GM21619 (cell line): ENCODE measurements at regions not wholly inside any gene's neighbourhood (a gene's known extent, or its start where the extent isn't known, plus 50 kb on each side); places are given as distances from the start of the nearest gene placed in this dataset.
"Not testable (repeated sequence)": the region's sequence is repeated elsewhere in the genome, so short reads cannot be mapped to it uniquely, and the experiment has no call there.

Experiments
- ATAC-seq: cut with Tn5 transposase; IDR thresholded peaks from one replicate; pipeline ENCODE4 v1.9.1; 2021; ENCODE audit not compliant: unreplicated experiment

DNA sequence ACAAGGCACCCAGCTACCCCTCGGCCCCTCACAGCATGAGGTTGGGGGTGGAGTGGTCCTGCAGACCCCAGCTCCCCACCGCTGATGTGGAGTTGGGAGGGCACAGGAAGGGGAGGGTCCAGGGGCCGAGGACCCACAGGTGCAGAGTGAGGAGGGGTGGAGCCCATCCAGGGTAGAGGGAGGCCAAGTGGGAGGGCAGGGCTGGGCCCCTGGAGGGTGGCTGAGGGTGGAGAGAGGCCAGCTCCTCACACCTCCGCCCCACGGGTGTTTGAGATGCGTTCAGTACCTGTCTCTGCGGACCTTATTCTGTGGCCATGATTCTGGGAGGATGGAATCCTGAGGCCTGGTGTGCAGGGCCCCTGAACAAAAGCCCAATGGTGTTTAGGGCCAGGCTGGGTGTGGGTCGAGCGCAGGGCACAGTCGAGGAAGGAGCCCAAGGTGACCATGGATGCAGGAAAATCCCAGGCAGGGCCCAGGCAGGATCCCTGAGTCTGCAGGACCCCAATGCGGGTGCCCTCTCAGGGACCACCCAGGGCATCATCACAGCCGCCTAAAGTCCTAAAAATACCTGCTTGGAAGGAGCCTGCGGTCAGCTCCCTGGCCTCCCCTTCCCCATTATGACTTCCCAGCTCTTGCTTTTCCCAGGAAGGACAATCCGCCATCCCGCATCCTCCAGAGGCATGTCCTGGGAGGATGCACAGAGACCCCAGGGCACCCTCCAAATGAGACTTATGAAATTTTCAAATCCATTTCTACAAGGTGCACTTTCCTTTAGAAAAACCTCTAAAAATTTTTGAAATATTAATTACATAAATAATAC lies 377.1 kb upstream of the SFSWAP start:
- no peak for ATAC-seq

DNA sequence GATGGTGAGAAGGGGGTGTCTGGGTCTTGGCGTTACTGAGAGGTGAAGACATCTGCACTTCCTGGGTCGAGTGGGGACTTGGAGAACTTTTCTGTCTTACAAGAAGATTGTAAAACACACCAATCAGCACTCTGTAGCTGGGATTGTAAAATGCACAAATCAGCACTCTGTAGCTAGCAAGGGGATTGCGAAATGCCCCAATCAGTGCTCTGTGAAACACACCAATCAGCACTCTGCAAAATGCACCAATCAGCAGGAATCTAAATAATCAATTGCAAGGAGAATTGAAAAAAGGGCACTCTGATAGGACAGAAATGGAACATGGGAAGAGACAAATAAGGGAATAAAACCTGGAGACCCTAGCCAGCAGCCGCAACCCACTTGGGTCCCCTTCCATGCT lies 376.1 kb upstream of the SFSWAP start:
- ATAC-seq, result no peak

DNA sequence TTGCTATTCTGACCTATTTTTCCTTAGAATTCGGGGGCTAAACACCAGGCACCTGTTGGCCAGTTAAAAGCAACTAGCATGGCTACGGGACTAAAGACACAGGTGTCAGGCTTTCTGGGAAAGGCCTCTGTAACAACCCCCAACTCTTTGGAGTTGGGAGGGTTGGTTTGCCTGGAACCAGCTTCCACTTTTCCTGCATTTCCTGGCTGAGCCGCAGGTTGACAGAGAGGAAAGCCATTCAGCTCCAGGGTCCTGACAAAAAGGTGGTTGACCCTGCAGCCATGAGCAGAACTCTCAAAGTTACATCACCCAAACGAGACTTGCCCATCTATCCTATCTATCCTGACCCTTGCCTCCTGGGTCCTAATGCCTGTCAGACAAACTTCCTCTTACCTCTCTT lies 375.4 kb upstream of the SFSWAP start:
- ATAC-seq, result no peak

DNA sequence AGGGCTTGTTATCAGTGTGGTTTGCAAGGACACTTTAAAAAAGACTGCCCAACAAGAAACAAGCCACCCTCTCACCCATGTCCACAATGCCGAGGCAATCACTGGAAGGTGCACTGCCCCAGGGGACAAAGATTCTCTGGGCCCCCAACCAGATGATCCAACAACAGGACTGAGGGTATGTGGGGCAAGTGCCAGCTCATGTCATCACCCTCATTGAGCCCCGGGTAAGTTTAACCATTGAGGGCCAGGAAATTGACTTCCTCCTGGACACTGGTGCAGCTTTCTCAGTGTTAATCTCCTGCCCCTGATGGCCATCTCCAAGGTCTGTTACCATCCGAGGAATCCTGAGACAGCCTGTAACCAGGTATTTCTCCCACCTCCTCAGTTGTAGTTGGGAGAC lies 373.0 kb upstream of the SFSWAP start:
- ATAC-seq, result not testable (repeated sequence)

DNA sequence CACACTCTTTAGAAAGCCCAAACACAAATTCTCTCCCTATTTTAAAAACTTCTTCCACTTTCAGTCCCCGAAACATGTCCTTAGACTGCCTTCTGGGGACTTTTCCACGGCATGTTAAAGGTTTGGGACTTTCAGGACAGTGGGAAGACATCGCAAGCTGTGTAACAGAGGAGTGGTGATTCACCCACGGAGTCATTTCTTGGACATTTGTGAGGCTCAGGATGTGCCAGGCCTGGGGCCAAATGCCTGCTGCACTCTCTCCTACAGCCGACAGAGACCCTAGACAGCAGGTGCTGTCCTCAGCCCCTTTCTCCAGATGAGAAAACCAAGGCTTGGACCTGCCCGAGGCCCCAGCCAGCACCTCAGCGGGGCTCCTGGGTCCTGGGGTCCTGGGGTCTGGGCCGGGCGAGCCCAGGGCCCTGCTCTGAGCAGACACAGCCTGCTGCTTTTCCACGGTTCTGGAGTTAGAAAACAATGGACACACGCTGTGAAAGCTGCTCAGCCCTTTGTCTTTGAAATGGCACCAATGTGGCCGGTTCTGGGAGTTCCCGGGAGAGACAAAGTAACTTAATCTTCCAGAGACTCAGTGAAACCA lies 370.2 kb upstream of the SFSWAP start:
- no peak for ATAC-seq

DNA sequence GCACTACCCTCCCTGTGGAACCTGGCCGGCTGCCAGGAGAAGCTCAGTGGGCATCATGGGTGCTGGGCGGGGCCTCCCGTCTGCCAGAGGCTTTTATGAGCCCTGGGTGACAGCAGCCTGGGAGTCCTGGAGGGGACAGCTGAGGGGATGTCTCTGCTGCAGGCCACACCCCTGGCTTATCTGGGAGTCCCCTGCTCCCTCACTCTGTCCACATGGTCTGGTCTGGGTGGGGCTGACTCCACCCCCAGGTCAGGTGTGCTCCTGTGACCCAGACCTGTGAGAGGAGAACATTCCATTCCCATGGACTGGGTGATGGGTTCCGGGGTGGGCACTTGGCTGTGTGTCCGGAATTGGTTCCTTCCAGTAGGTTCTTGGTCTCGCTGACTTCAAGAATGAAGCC lies 369.3 kb upstream of the SFSWAP start:
- ATAC-seq, result not testable (repeated sequence)

DNA sequence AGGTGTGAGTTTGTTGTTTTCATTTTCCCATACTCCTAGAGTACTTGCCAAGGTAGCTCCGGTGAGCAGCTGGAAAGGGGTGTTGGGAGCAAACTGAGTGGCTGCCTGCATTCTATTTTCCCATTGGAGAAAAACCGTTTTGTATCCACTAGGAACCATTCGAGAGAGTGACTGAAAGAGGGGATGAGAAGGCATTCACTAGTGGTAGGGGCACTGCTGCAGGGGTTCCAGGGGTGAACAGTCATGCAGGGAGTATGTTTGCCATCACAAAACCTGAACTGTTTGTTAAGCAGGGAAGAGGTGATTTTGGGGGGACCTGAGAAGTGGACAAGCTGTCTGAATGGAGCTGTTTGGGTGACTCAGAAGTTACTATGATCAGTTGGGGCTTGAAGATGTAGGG lies 367.5 kb upstream of the SFSWAP start:
- not testable (repeated sequence) for ATAC-seq

DNA sequence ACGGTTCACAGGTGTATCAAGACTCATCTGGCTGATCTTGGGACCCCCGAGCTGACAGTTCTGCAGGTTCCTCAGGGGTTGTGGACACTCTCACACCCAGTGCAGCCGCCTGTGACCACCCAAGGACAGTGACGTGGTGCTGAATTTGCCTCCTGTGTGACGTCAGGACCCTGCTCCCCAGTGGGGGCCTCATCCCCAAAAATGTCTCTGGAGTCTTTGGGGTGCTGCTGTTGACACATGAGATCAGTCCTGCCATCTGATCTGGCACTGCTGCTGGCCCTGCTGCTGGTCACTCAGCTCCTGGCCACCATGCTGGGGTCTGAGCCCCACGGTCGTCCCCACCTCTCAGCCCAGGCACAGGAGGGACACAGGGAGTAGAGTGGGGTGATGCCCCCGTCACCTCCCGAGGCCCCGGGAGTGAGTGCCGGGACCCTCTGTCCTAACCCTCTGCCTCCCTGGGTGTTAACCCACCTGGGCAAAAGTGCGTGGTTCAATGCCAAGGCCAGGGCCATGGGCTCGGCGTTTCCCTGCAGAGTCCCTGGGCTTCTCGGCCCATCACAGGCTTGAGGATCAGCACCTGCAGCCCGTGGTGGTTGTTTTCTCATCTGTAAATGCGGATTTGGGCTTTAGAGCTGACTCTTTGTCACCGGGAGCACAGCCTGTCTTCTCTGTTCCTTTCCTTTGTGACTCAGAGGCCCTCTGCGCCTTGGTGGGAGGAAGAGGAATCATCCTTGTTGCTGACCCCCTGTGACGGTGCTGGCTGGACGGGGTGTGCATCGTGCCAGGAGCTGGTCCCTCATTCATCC lies 366.0 kb upstream of the SFSWAP start:
- not testable (repeated sequence) for ATAC-seq

DNA sequence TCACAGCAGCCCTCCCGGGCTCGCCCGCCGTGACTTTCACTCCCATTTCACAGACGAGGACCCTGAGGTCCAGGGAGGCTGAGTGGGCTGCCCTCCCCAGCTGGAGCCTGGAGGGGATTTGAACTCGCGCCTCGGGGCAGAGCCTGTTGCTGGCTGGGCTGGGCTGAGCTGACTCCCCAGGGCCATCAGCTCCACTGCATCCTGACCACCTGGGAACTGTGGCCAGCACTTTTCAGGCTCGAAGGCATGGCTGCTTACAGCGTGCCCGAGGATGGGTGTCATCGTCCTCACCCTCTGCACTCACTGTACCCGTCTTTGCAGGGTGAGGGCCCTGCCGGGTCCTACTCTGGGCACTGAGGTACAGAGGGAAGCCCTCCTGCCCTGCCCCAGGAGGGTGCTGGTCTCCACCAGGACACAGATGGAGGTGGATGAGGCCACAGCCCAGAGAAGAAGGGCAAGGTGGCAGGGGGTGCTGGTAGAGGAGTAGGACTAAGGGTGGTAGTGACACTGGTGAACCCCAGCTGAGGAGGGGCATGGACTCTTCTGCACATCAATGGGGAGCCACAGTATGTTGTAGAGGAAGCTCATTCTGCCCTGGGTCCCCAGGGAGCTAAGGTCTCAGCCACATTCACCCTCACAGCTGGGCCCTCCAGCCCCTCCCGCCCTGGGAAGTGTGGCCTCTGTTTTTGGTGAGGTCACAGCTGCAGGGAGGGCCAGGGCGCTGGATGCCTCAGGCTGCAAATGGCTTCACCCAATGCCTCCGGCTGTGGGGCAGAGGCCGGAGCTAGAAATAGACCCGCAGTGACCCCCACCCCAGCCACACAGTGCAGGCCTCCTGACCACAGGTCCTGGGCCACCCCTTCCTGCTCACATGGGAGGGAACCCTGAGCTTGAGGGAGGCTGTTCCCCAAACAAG lies 365.1 kb upstream of the SFSWAP start:
- ATAC-seq, result no peak

DNA sequence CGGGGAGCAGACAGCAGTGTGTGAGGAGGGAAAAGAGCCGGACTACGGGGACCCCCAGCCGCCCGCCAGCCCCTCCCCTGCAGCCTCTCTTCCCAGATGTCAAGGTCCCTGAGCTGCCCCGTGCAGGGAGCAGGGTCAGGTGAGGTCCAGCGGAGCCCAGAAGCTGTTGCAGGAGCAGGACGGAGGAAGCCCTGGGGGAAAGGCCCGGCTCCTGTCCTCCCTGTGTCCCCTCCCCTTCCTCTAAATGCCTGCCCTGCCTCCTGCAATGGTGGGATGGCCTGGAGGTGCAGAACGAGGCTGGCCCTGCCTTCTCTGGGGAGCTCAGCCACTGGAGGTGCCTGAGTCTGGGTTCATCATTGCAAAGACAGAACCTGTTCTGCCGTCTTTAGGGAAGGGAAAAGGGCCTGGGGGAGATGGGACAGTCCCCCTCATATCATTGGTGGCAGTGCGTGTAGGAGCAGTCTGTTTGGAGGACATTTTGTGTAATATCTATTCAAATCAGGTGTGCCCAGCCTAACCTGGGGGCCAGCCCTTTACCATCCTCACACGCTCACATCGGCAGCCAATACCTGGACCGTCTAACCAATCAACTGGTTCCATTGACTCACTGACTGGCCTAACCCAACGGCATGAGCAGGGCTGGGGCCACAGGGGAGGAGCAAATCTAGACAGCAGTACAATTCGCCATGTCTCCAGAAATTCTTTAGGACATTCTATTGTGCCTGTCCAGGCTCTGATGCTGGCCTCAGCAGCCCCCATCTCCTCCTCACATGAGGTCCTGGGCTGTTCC lies 364.1 kb upstream of the SFSWAP start:
- no peak for ATAC-seq

DNA sequence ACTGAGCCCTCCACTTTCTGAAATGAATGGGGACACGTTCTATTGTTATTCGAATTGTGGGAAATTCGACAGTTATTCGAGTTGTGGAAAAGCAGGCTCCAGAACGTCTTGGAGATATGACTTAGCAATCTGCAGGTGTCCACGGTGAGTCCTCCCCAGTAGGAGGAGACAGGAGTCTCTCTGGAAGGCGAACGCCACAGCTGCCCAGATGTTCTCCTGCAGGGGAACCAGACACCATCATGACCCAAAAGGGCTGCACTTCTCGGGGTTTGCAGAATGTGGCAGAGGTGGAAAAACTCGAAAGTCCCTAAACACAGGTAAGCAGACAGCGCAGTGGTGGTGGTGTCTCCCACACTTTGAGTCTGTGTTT lies 363.6 kb upstream of the SFSWAP start:
- no peak for ATAC-seq

DNA sequence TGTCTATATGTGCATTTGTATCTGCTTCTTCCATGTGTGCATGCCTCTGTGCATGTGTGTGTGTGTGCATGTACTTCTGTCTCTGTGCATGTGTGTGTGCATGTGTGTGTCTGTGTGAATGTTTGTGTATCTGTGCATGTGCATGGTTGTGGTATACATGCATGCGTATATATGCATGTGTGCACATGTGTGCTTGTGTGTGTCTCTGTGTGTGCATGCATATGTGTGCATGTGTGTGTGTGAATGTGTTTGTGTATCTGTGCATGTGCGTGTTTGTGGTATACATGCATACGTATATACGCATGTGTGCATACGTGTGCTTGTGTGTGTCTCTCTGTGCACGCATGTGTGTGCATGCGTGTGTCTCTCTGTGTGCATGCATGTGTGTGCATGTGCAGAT lies 363.2 kb upstream of the SFSWAP start:
- no peak for ATAC-seq

DNA sequence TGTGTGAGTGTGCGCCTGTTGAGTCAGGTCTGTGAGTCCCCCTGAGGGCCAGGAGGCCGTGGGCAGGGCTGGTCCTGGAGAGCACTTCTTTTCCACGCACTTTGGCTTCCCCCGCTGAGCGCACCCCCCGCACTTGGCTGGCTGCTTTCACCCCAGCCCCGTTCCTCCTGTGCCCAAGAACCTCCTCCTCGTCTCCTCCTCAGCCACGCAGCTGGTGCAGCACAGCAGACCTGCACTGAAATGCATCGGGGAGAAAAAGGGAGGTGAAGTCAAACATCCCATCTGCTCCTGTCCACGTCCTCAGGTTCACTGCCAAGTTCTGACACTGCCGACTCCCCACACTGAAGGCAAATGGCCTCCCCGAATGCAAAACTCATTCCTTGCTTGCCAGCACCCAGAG lies 362.7 kb upstream of the SFSWAP start:
- ATAC-seq, result no peak

DNA sequence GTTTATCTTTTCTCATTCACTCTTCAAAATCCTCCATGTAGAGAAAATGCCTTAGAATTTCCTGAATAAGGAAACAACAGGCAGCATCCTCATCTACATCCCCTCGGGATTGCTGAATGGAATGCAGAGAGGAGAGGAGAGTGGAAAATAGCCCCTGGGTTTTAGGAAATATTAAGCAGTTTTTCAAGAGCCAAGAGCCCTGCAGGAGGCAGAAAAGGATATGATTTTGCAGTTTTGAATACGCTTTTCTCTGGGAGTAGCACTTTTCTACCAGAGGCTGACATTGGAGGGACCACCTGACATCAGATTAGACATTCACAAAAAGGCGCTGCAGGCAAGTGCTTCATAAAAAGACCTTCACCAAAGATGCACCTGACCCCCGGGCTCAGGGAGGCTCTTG lies 362.2 kb upstream of the SFSWAP start:
- ATAC-seq, result no peak

DNA sequence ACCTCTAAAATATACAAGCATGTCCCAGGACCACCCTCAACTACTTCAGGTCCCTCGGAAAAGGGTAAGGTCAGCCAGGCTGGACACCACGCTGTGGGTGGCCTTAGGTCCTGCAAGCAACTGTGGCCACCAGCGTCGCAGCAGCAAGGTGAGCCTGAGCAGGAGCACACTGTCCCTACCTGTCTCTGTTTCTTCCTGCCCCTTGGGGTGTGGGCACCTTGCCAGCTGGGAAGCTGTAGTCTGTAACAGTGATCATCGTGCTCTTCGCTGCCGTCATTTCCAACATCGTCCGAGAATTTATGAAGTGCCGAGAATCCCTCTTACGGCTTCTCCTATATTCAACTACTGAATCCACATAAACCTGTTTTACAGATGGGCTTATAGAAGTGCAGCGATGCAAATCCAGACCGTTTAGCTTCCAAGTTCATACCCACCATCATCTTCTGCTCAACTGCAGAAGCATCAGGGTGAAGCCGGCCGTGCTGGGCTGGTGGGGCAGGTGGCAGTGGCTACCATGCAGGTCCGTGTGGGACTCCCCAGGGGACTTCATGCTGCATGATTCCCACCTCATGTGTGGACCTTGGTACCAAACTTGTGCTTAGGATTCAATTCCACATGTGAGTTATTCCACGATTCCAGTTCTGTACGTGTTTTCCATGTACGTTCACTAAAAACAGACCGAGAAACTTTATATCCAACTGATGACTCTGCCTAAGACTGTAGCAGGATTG lies 361.3 kb upstream of the SFSWAP start:
- no peak for ATAC-seq

DNA sequence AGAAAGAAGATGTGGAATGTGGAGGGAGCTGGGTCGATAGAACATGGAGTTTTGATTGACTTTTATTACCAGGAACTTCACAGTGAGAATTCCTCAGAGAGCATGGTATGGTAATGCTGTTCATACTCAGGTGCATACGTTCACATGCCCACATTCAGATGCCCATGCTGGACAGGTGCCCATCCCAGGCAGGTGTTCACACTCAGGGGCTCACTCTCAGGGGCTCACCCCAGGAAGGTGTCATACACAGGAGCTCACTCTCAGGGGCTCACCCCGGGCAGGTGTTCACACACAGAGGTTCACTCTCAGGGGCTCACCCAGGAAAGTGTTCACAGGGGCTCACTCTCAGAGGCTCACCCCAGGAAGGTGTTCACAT lies 360.0 kb upstream of the SFSWAP start:
- ATAC-seq, result no peak

DNA sequence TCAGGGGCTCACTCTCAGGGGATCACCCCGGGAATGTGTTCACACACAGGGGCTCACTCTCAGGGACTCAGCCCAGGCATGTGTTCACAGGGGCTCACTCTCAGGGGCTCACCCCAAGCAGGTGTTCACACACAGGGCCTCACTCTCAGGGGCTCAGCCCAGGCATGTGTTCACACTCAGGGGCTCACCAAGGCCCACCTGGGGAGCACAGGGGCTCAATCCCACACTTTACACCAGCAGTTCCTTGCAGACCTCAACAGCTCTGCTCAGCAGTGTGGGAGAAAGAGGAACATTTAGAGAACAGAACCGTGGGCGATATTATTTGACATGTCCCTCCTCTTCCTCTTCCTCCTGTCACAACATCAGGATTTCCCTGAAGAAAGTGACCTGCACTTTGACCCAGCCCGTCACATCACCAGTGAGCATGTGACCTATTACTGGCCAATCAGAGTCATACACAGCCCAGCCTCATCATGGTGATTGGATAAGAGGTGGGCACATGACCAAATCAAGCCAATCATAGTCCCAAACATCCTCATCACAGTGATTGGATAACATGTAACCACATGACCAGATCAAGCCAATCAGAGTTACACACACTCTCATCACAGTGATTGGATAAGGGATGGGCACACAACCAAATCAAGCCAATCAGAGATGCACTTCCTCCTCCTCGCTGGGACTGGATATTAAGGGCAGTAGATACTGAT lies 359.4 kb upstream of the SFSWAP start:
- no peak for ATAC-seq

DNA sequence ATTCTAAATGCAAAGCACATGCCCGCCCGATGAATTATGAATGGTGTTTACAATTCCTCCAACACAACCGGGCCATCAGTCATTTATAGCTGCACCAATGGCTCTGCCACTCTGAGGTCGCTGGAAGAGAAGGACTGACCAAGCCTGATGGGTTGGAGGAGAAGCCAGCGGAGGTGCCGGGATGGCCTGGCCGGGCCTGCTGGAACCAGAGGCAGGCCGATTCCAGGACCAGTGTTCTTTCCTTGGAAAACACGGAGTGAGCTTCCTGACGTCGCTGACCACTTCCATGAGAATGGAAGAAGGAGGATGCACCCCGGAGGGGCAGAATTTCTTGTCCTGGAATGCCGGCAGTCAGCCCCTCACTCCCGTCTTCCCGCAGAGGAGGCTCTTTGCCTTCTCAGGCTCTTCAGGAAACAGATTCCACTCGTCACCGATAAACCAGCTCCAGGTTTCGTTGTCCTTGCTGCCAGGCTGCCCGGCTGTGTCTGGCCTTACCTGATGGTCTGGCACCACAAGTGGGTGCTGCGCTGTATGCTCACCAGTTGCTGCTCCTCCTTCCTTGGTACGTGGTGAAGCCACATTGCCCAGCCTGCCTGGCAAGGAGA lies 358.5 kb upstream of the SFSWAP start:
- no peak for ATAC-seq

DNA sequence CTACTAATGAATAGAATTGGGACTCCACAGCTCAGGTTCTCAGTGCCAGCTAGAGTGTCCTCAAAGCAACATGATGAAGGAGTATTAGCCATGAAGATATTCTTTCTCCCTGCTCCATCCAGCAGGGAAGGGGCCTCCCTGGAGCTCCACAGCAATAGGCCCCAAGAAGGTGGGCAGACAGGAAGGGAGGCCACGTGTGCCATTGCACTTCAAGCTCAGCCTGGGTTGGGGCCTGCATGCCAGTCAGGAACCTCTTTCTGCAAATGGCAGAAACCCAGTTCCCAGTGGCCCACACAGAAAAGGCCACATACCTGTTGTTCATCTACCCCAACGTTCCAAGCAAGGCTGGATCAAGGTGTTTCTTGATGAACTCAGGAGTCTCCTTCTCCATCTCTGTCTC lies 357.5 kb upstream of the SFSWAP start:
- no peak for ATAC-seq
